ENCODE measurements at regions not wholly inside any gene's neighbourhood (a gene's known extent, or its start where the extent isn't known, plus 50 kb on each side); places are given as distances from the start of the nearest gene placed in this dataset.

GRCh38 chr3:72385167-72385566, 463.1 kb downstream of the SHQ1 start:
- no peak for DNase-seq

- DNase-seq = no peak
Measured at GRCh38 chr3:72384602-72385001, 463.6 kb downstream of the SHQ1 start.

GRCh38 chr3:72383883-72384282, 464.4 kb downstream of the SHQ1 start:
- DNase-seq = no peak

GRCh38 chr3:72383230-72383629, 465.0 kb downstream of the SHQ1 start:
- no peak for DNase-seq

GRCh38 chr3:72382460-72382859, 465.8 kb downstream of the SHQ1 start:
- DNase-seq = no peak

- no peak for DNase-seq
Measured at GRCh38 chr3:72381584-72381983, 466.7 kb downstream of the SHQ1 start.

- no peak for DNase-seq
Measured at GRCh38 chr3:72380711-72381493, 467.3 kb downstream of the SHQ1 start.

- DNase-seq = no peak
Measured at GRCh38 chr3:72380193-72380592, 468.1 kb downstream of the SHQ1 start.

- DNase-seq = no peak
Measured at GRCh38 chr3:72379500-72380187, 468.6 kb downstream of the SHQ1 start.

- no peak for DNase-seq
Measured at GRCh38 chr3:72378287-72378686, 470.0 kb downstream of the SHQ1 start.

- DNase-seq = no peak
Measured at GRCh38 chr3:72376956-72377710, 471.1 kb downstream of the SHQ1 start.

- DNase-seq = no peak
Measured at GRCh38 chr3:72375237-72376076, 472.8 kb downstream of the SHQ1 start.

- DNase-seq = no peak
Measured at GRCh38 chr3:72373139-72373538, 475.1 kb downstream of the SHQ1 start.

GRCh38 chr3:72372161-72372560, 476.1 kb downstream of the SHQ1 start:
- no peak for DNase-seq

GRCh38 chr3:72371431-72371830, 476.8 kb downstream of the SHQ1 start:
- DNase-seq = no peak

GRCh38 chr3:72370947-72371346, 477.3 kb downstream of the SHQ1 start:
- DNase-seq = no peak

- no peak for DNase-seq
Measured at GRCh38 chr3:72369681-72370080, 478.6 kb downstream of the SHQ1 start.

GRCh38 chr3:72368331-72368975, 479.8 kb downstream of the SHQ1 start:
- no peak for DNase-seq

- DNase-seq = no peak
Measured at GRCh38 chr3:72361990-72362389, 486.3 kb downstream of the SHQ1 start.

GRCh38 chr3:72359743-72360142, 488.5 kb downstream of the SHQ1 start:
- DNase-seq = no peak

- DNase-seq = no peak
Measured at GRCh38 chr3:72355168-72355567, 493.1 kb downstream of the SHQ1 start.

GRCh38 chr3:72354486-72354885, 493.8 kb downstream of the SHQ1 start:
- DNase-seq = no peak

All from NCI-H1105 (cell line).